ENCODE measurements at regions not wholly inside any gene's neighbourhood (a gene's known extent, or its start where the extent isn't known, plus 50 kb on each side); places are given as distances from the start of the nearest gene placed in this dataset.

GRCh38 chr5:16992006-16992405 is 55.9 kb upstream of the MYO10 start:
- TF ChIP-seq CTCF (IDR thresholded peaks at IDR 0.05 in 8 of 11, conservative IDR thresholded peaks at IDR 0.05 in 3 of 11) = no peak
- TF ChIP-seq POLR2AphosphoS5 (IDR thresholded peaks at IDR 0.05) = no peak

Measured in spleen (tissue), 7 donors.